Endothelial cell of umbilical vein (primary cell): ENCODE measurements at regions not wholly inside any gene's neighbourhood (a gene's known extent, or its start where the extent isn't known, plus 50 kb on each side); places are given as distances from the start of the nearest gene placed in this dataset.

Experiments
- CTCF ChIP-seq, 2 donors: IDR thresholded peaks; 1 replicate in 1 of 2; 2 replicates in 1 of 2; pipeline ENCODE4 v1.5.1; 2011; ENCODE audit warnings: low read length in 2 of 2, mild to moderate bottlenecking in 2 of 2, moderate library complexity in 2 of 2, control low read depth in 1 of 2, inconsistent platforms in 1 of 2, low read depth in 1 of 2; ENCODE audit not compliant: insufficient read depth in 1 of 2; ENCODE audit errors: extremely low read depth in 1 of 2
- EZH2 ChIP-seq: IDR thresholded peaks from 2 replicates; pipeline ENCODE4 v1.6.1; 2012; ENCODE audit warnings: borderline replicate concordance, low read depth, mild to moderate bottlenecking, moderate library complexity, low read length, inconsistent platforms; ENCODE audit not compliant: severe bottlenecking
- FOS ChIP-seq: IDR thresholded peaks from 2 replicates; pipeline ENCODE4 v1.6.1; 2011; ENCODE audit warnings: mild to moderate bottlenecking, low read length, moderate library complexity, borderline replicate concordance; ENCODE audit not compliant: insufficient read depth
- GATA2 ChIP-seq: IDR thresholded peaks from 2 replicates; pipeline ENCODE4 v1.7.0; 2011; ENCODE audit warnings: low read depth, mild to moderate bottlenecking, moderate library complexity, mixed read lengths, low read length; ENCODE audit not compliant: insufficient read length, insufficient read depth
- JUN ChIP-seq: IDR thresholded peaks from 2 replicates; pipeline ENCODE4 v1.6.1; 2011; ENCODE audit warnings: borderline replicate concordance, low read depth; ENCODE audit not compliant: insufficient read length, insufficient read depth
- MAX ChIP-seq: IDR thresholded peaks from 2 replicates; pipeline ENCODE4 v1.6.1; 2011; ENCODE audit not compliant: insufficient read depth, insufficient read length
- MYC ChIP-seq: IDR thresholded peaks from one replicate; pipeline ENCODE4 v1.6.1; 2011; ENCODE audit warnings: mild to moderate bottlenecking, low read depth, low read length
- POLR2A ChIP-seq: IDR thresholded peaks from 2 replicates; pipeline ENCODE4 v1.6.1; 2012; ENCODE audit warnings: low read depth, mild to moderate bottlenecking, control low read depth, low read length
- POLR2AphosphoS5 ChIP-seq: IDR thresholded peaks from 2 replicates; pipeline ENCODE4 v1.6.1; 2012; ENCODE audit warnings: low read depth, mild to moderate bottlenecking, control low read depth, low read length, moderate library complexity; ENCODE audit not compliant: insufficient read depth

- no peak for TF ChIP-seq POLR2AphosphoS5
- TF ChIP-seq CTCF (IDR thresholded peaks at IDR 0.05; ENCODE audit: extremely low read depth in 1 of 2, insufficient read depth in 1 of 2, low read depth in 1 of 2, low read length in 2 of 2), result no peak
- TF ChIP-seq JUN, result no peak
- no peak for TF ChIP-seq POLR2A
- no peak for TF ChIP-seq EZH2
- TF ChIP-seq FOS, result no peak
- no peak for TF ChIP-seq MAX
- TF ChIP-seq GATA2, result no peak
- no peak for TF ChIP-seq MYC
Observed at GRCh38 chr1:218112862-218113261, 172.2 kb upstream of the RRP15 start.
